NCI-H446 (cell line): ENCODE measurements at regions not wholly inside any gene's neighbourhood (a gene's known extent, or its start where the extent isn't known, plus 50 kb on each side); places are given as distances from the start of the nearest gene placed in this dataset.
"Not testable (repeated sequence)": the region's sequence is repeated elsewhere in the genome, so short reads cannot be mapped to it uniquely, and the experiment has no call there.

Source experiments
- DNase-seq, 2 experiments: peaks; one replicate each; lab custom pipeline; 2025; lab: John Stamatoyannopoulos, UW

DNA sequence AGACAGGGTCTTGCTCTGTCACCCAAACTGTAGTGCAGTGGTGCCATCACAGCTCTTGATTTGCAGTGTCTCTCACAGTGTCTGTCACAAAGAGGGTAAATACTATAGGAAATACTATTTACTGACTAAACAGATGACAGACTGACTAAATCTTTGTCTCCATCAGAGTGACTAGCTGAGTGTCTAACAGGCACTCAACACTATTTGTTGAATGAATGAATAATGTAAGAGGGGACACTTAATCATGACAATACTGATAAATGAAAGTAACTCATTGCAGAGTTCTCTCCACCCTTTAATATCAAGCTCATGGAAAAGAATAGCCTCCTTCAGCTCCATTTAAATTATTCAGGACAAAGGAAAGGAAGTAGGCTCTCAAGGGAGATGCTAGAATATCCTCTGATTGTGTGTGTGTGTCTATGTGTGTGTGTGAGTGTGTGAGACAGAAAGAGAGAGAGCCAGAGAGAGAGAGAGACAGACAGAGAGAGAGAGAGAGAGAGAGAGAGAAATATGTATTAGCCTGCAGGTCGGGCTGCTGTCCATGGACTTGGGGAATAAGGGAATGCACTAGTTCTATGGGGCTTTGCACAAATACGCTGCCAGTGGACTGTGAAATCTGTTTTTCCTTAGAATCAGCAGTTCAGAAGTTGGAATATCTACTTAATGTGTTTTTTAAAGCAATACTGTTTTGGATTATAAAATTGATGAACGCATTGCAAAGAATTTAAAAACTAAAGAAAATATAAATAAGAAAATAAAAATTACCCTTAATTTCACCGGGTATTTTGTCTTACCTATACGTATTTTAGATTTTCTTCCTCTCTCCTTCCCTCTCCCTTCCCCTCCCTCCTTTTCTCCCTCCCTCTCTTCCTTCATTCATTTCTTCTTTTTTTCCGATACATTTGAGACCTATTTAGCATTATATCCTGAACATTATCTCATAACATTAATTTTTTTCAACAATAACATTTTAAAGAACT, 132.9 kb upstream of the LRIG1 start:
- no peak for DNase-seq

DNA sequence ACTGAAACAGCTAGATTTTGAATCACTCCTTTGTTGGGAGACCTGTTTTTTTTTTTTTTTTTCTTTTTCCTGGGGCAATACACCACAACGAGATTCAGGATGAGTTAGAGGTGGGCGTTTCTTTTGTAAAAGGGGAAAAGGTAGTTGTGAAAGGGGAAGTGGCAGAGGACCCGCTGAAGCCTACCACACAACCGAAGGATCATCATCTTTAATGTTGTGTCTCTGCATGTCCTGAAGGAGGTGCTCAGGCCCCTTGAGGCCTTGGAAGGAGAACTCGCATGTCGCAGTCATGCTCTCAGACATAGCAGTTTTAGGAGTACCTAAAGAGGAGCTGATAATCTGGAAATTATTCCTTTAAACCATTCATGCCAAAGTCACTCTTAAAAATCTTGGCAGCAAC, 137.9 kb upstream of the LRIG1 start:
- no peak for DNase-seq

DNA sequence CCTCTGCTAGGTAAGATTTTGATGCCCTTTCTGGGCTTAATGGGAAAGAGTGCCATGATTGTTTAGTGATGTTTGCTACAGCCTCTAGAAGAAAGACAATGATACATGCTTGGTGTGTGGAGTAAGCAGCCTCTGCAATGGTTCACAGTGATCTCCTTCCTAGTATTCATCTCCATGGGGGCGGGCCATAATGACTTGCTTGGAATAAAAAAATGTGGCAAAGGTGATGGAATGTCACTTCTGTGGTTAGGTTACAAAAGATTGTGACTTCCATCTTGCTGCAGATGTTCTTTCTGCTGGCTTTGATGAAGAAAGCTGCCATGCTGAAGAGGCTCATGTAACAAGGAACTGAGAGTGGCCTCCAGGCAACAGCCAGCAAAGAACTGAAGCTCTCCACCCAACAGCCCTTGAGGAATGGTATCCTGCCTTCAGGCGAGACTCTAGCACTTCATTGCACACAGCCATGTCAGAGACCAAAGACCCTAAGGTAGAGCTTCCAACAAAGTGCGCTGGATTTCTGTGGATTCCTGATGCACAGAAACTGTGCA, 139.1 kb upstream of the LRIG1 start:
- DNase-seq: no peak

DNA sequence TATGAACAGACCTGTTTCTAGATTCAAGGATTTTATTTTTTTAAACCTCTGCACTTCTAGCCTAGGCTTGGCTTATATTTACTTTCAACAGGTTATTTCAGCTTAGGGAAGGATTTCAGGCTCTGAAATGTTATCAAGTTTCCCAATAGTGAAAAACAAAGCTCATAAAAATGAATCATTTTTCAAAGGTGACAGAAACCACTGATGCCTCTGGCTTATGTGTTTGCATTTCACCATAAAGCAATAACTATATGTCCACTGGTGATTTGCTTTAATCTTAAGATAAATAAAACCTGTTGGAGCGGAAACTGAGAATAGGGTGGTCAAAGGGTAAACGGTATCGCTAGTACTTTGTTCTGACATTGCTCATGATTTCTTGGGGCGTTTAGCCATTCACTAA, 141.2 kb upstream of the LRIG1 start:
- no peak for DNase-seq

DNA sequence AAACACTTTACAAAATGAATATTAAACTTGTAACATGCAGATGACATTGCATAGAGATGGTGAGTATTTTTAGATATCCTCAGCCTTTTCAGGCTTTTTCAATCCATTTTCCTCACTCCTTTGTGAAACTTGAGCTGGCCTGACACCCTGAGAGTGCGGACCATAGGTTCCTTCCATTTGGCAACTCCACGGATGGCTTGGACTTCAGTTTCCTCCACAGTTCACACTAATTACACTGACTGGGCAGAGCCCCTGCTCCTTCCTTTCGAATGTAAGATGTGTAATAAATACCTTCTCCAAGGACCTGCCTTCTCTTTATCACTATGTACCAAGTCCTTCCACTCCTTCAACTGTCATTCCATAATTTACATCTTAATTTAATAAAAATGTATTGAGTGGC, 141.7 kb upstream of the LRIG1 start:
- no peak for DNase-seq

DNA sequence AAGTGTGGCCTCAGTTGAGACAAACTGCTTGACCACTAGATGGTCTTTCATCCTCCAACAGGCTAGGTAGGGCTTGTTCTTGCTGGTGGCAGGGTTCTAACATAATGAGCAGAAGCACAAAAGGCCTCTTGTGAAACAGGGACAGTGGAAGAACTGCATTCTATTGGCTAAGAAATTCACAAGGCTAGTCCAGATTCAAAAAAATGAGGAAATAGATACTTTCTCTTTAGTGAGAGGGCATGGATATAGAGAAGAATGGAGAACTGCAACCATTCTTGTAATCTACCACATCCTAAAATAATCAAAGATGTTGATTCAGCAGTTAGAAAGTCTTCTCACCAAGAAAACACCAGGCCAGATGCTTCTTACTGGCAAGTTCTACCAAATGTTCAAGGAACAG, 143.7 kb upstream of the LRIG1 start:
- DNase-seq: no peak

DNA sequence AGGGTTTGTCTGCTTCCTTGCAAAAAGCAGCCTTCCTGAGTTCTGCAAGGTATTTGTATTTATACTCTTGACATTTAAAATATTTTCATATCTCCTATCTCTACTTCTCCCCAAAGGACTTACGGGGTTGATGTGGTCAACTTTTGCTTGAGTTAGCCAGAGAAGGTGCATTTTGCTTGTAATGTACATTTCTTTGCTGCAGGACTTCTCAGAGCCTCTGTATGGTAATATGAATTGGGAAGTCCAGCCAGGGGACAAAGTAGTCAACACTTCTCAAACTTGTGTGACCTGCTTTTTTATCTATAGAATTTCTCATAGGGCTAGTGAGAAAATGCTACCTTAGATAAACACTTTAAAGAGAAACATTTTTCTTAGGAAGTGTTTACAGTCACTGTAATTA, 148.2 kb upstream of the LRIG1 start:
- DNase-seq: no peak

DNA sequence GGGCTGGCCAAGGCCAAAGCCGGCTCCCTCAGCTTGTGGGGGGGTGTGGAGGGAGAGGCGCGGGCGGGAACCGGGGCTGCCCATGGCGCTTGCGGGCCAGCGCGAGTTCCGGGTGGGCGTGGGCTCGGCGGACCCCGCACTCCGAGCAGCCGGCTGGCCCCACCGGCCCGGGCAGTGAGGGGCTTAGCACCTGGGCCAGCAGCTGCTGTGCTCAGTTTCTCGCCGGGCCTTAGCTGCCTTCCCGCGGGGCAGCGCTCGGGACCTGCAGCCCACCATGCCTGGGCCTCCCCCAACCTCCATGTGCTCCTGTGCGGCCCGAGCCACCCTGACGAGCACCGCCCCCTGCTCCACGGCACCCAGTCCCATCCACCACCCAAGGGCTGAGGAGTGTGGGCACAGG, 150.7 kb upstream of the LRIG1 start:
- not testable (repeated sequence) for DNase-seq

DNA sequence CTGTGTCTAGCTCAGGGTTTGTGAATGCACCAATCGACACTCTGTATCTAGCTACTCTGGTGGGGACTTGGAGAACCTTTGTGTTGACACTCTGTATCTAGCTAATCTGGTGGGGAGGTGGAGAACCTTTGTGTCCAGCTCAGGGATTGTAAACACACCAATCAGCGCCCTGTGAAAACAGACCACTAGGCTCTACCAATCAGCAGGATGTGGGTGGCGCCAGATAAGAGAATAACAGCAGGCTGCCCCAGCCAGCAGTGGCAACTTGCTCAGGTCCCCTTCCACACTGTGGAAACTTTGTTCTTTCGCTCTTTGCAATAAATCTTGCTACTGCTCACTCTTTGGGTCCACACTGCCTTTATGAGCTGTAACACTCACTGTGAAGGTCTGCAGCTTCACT, 151.3 kb upstream of the LRIG1 start:
- DNase-seq: not testable (repeated sequence)

DNA sequence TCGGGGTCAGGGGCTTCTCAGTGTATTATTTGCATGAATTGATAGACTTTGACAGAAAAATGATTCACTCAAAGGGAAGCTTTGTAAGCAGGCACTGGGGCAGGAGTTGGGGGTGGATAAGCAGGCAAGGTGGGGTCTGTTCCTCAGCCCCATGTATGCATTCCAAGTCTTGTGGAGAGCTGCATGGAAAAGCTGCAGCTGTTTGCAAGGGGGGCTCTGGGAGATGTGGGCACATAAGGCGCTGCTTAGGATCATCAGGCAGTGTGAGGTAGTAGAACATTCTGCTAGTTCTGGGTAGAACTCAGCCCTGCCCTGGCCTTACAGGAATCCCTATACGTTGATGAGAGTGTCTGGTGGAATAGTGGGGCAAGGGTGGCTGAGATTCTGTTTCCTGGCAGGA, 154.2 kb upstream of the LRIG1 start:
- DNase-seq: no peak

DNA sequence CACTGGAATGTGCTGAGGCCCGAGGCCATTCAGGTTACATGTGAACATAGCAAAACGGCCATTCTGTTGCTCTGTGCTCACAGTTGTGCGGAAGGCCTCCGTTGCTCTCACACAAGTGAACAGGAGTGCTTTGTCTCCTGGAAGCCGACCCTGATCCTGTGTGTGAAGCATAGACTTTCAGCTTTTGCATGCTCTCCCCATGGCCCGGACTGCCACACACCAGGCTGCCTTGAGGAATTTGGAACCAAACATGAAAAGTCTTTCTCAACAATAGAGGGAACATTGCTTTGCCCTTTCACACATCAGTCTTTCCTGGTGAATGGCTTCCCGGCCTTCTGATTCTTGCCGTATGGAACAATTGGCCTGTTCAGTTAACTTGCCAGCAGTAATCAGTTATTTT, 154.8 kb upstream of the LRIG1 start:
- no peak for DNase-seq

DNA sequence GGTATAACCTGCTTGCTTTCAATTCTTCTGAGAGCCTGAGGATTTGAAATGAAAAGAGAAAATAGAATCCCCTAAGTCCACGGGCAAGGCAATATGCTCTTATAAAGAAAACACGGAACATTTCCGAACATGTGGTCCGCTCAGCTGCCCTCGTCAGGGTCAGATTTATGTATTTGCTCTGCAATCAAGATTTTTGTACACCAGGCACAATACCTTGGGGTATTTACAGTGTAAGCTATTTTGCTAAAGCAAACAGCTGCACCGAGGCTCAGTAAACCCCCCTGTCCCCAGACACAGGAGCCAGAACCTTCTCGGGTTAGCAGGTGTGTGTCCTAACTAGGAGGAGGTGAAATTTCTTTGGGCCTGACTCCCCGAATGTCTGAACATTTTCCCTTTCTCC, 155.8 kb upstream of the LRIG1 start:
- no peak for DNase-seq

DNA sequence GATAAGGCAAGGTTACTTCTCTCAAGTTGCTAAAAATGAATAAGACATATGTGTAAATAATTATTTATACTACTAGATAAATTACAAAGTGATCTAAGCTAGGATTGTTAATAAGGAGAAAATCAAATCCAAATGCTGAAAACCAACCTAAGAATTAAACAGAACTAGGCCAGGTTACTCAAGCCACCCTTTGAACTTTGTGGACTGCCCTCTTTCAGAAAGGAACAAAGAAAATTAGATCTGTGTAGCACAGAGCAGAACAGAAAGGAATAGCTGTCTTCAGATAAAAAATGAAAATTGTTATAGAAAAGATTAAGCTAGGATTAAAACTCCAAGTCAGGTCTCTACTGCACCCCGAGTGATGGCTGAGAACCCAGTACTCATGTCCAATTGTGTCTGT, 158.2 kb upstream of the LRIG1 start:
- no peak for DNase-seq

DNA sequence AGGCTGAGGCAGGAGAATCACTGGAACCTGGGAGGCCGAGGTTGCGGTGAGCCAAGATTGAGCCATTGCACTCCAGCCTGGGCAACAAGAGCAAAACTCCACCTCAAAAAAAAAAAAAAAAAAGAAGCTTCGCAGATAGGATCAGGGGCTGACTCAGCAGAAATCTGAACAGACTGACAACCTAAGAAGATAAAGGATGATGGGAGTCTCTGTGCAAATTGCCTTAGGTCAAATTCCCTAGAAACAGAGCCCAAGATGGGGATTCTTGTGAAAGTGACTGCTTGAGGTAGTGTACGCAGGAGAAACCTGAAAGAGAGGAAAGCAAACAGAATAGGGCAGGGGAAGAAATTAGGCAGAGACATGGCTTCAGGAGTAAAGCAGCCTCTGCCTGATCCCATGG, 160.8 kb upstream of the LRIG1 start:
- no peak for DNase-seq

DNA sequence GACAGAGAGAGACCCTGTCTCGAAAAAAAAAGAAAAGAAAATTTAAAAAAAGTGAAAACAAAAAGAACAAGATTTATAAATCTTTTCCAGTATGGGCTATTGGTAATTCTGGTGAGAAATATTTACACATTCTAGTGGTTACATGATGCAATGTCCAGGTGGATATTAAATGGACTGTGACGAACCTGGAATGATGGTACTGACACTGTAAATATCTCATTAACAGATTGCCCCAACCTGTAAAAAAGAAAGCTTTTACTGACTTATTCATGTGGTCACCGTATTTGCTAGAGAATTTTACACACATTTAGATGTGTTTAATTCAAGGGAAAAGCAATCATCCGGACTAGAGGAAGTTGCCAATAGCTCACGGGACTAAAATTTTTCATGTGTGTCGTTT, 162.1 kb upstream of the LRIG1 start:
- DNase-seq: no peak

DNA sequence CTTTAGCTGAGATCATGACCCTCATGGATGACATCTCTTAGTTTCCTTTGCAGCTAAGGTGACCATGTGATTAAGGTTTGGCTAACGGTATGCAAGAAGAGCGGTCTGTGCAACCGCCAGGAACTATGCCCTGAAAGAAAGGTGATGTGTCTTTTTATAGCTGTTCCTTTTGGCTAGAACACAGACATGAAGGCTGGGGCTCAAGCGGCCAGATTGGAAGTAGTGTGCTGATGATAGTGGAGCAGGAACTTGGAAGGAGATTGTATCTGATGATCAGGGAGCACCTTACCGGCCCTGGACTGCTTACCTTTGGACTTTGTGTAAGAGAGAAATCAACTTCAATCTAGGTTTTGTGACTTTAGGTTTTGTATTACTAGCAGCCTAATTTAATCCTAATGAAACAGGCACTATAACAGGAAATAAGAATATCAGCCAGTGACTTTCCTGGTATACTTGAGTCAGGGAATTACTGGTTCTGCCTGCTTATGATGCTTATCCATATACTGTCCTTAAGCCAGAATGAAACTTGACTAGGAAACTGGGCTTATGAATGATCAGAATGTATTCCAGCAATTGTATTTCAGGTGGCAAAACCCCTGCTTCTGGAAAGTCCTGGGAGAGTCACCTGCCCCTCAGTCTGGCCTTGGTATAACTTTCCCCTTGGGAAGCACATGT, 164.3 kb upstream of the LRIG1 start:
- DNase-seq: no peak

DNA sequence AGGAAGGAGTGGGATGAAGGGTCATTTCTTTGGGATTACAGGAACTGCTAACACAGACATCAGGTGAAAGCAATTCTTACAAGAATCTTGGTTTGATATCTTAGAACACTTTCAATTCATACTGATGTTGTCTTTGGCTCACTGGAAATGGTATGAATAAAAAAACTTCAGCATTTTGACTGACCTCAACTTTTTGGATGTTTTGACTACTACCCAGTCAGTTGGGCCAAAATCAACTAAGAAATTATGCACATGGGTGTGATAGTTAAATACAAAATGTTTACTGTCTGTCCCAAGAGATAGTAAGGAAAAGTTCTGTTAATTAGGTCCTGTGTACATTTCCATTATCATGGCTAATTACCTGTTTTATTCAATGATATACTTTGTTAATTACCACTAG, 165.5 kb upstream of the LRIG1 start:
- no peak for DNase-seq

DNA sequence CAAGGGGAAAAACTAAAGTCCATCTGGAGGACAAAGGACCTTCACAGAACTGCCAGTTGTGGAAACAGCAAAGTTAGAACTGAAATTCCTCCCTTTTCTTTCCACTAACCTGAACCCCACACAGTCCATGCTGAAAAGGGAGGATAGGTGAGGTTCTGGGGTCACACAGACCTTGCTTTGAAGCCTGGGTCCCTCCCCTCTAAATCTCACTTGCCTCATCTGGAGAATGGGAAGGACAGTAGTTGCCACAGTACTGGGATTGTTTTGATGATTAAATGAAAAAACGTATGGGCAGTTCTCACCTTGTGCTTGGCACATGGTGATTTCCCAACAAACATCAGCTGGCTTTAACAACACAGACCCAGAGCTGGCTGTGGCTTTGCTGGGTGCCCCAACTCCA, 166.4 kb upstream of the LRIG1 start:
- DNase-seq: no peak

DNA sequence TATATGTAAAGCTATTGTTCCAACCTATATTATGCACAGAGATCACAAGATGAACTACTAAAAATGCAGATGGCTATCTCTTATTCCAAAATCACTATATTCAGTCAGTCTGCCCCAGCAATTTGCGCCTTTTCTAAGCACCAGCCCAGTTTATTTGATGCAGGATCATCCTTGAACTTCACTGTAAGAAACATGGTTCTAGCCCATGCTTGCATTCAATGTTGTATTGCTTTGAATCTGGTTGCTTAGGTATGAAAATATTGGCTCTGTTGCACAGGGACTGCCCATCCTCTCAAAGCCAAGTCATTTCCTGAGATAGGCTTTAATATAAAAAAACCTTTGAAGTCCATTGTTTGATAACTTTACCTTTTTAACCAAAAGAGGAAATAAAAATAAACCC, 170.5 kb upstream of the LRIG1 start:
- DNase-seq: no peak

DNA sequence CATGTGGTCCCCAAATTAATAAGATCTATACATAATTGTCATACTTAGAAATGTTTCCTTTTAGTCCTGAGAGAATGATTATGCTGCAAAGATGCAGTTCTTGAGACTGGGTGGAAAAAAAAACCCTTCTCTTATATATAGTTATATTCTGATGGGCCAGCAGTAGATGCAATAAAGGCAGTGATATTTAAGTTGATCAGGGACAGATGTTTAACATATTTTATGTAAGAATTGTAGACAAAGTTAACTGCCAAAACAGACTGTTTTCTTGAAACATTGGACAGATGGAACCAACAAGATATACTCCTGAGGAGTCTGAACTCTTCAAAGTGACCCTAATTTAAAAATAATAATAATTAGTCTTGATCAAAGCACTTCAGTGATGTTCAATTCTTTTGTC, 172.0 kb upstream of the LRIG1 start:
- no peak for DNase-seq

DNA sequence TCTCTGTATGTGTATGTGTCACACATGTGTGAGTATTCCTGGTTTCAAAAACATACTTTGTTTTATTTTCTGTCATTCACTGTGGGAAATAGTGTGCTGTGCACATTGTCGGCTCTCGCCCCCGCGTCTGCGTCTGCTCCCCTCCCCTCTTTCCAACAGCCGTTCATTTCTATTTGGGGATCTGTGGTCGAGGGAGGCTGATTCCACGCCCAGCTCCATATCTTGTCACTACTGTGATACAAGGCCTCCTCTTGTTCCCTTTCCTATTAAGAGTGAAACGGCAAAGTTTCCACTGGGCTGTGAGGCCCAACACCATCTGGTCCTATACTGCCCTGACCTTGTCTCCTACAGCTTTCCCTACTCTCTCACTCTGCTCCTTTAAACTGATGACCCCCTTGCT, 172.5 kb upstream of the LRIG1 start:
- no peak for DNase-seq

DNA sequence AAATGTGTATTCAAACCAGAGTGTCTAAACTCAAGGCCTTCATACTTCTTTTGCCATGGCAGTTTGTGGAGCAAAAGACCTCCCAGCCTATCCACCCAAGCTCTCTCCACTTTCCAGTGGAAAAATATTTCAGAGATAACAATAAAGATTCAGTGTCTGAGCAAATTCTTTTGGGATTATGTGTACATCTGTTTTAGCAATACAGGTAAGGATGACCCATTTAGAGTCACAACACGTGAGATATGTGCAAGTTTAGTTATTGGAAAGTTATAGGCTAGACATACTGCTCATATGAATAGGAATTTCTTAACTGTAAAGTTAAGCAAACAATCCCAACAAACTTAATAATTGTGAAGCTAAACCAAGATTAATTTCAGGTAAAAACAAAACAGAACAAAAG, 174.5 kb upstream of the LRIG1 start:
- DNase-seq: no peak

DNA sequence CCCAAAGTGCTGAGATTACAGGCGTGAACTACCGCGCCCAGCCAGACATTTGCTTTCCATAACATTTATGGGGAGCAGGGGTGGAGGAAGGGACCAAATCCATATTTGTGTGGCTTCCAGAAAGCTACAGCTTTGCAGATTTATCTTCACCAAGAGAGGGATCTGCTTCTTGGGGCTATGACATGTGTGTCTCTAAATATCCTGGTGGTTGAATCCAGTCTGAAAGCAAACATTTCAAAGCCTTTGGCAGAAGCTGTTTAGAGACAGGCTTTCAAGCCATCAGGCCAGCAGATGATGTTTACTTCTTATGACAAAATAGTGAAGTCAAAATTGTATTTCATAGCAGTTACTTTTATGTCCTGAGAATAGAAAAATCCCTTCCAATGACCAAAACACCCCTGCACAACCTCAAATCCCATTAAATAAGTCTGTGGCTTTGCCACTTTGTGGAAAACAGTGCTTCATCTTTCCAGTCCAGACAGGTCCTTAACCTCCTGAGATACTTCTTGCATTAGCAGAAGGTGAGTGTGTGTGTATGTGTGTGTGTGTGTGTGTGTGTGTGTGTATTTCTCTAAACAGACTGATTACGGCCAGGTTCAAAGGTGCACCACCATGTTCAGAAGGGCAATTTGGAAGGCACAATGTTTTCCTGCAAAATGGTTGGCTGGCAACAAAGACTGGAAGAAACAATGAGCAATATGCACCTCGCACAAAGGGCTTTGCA, 191.4 kb upstream of the LRIG1 start:
- no peak for DNase-seq
